GM19438 (cell line): ENCODE measurements at regions not wholly inside any gene's neighbourhood (a gene's known extent, or its start where the extent isn't known, plus 50 kb on each side); places are given as distances from the start of the nearest gene placed in this dataset.

Experiments used
- ATAC-seq: cut with Tn5 transposase; IDR thresholded peaks from one replicate; pipeline ENCODE4 v1.9.1; 2021; ENCODE audit warnings: low read depth; ENCODE audit not compliant: unreplicated experiment

DNA sequence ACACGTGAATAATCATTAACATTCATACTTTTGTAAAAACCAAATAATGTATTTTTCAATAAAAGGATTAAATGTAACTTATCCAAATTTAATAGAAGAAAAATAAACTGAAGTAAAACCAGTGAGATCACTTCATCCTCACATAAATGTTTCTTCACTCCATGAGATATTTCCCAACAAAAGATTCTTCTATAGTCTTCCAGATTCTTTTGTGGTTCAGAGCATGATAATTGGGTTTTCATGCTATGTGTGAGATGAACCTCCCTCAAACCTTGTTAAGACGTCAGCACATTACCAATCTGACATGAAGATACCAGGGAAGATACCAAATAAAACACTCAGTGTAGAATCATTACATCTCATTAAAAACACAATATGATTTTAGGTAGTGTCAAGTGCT is 62.9 kb upstream of the OXGR1 start:
- no peak for ATAC-seq

DNA sequence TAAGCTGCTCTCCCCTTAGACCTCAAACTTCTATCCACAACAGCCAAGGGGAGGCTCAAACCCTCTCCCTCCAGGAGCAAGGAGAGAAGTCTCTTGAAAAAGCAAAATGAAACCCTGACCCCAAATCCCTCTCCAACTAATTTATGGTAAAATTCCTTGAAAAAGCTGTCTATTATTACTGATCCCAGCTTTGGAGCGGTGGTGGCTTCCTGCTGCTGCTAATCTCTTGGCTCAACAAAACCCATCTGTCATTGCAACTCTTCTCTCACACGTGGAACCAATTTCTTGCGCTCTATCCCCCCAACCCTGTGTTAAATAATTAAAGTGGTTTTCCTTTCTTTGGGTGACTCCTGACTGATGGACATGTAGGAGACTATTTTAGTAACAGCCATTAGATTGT is 64.1 kb upstream of the OXGR1 start:
- ATAC-seq = no peak

DNA sequence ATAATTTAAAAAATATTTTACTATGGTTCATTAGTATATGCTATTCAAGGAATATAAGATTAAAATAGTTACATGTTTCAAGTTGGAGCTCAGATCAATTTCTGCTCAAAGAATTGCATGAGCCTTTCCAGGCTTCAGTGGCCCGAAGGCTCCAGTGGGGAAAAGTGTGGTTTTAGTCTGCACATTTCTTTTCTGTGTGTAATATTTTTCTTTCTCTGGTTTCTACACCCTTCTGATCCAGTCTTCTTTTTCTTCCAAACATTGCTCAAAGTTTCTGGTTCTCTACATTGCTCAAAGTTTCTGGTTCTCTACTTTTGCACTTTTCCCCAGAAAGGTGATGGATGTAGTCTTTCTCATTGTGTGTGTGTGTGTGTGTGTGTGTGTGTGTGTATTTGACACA is 64.7 kb upstream of the OXGR1 start:
- no peak for ATAC-seq

DNA sequence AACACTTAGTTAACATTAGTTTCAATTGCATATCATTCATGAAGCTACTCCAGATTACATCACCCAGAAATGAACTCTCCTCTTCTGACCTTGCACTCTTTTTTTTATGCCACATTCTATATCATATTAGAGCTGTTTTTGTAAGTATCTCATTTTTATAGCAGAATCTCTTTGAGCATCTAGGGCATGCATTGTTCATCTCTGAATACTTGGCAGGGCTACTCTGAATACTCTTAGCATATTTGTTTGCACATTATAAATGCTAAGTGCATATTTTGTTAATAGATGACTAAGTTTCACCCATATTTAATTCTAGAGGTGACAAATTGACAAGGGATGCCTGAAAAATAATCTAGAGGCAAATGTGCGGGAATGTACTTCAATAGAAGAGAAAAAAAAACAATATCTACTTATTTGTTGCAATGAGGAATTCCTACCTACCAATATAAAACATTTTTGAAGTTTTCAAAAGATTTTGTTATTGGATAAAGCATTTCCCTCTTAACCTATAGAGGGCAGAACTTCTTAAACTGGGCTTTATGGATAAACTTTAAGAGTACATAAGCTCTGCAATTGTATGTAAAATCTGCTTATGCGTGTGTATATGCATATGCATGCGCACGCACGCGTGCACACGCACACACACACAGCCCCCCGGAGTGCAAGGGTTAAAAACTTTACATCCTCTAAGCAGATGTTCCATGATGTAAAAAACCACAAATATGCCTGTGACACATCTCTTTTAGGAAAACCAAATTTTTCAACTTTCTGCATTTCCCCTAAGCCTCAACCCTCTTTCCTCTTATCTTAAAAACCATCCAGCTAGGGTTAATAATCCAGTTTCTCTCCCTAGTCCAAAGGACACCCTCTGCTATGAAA is 73.0 kb upstream of the OXGR1 start:
- no peak for ATAC-seq

DNA sequence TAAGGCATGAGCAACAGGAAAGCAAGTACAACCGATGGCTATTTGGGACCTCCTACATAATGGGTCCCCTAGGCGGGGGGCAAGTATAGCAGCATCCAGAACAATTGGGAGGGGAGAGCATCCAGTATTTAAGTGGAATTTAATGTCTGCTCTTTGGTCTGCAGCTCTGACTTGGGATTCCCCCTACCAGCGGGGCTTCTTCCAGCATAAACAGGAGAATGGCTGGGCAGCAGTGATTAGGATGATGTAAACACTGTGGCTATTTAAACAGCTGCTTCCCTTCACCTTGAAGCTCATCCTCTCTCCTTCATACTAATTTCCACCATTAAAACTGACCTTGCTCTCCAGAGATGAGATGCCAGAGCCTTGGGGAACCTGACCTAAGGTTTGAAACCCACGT is 73.9 kb upstream of the OXGR1 start:
- ATAC-seq = no peak

DNA sequence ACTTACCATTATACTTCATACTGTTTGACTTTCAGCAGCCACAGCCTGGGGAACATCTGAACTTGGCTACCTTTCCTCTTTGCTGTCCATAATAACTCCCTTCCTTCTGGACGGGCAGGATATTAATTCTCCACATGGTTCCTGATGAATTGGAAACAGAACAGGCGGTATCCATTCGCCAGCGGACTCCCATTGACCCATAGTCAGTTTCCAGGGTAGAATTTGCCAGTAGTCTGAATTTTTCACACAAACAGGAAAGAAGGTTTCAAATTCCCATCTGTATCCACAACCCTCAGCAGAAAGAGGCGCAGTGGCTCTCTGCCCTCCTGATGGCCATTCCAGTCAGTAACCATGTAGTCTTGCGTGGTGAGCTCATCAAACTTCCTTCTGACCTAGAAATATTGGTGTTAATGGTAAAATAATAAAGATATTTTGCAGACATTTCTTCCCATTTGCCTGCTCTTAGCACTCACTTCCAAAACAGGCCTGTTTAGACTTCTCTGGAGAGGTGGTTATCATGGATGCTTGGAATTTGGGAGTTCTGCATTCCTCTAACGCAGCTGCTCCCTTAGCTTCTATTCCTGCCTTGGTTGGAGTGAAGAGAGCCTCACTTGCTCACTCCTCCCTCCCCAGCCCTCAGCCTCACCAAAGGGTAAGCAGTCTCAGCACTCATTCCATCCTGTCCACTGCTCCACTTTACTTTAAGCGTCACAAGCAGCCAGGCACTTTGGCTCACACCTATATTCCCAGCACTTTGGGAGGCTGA is 75.0 kb upstream of the OXGR1 start:
- no peak for ATAC-seq

DNA sequence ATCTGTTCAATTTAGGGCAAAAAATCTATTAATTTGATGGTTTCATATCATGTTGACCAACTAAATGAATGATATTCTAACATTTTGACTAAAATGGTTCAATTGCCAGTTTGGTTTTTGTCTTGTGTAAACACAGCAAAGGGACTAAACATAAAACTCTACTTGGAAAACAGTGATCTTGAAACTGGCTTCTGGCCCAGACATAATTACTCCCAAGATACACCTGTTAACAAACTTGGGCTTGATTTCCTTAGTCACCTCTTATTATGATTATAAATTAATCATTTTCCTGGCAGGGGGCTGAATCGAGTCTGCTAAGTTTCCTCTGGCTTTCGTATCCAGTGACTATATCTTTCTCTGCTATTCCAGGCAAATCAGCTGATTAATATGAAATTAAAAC is 78.0 kb upstream of the OXGR1 start:
- no peak for ATAC-seq

DNA sequence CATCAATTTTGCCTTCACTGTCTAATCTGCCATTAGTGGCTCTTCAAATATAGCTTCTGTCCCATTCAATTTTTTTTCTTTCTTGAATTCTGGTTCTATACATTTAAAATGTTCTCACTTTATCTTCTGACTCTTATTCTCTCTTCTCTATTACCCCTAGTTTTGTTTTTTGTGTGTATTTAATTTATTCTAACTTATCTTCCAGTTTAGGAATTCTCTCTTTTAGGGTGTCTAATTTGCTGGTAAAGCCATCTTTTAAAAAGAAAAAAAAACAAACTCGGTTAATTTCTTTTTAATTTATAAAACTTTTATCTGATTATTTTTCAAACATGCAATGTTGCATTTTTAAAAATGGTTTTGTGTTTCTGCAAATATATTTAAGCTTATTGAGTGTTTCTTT is 80.3 kb upstream of the OXGR1 start:
- ATAC-seq = no peak

DNA sequence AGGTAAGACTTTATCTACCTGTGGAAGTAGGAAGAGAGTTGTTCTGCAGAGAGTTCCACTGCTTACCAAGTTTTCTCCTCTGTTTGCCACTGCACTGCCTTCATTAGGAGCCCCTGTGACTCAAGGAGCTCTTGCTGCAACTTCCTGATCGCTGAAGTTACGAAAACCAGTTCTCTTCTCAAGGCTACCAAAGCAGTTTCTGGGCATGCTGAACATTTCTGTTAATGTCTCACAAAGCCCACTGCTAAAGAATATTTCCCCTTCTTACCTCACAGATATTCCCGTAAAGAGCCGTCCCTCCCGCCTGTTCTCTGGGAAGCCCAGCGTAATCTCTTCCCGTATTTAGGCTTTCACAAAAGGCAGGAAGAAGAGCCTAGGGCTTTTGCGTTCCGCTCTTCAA is 82.6 kb upstream of the OXGR1 start:
- no peak for ATAC-seq

DNA sequence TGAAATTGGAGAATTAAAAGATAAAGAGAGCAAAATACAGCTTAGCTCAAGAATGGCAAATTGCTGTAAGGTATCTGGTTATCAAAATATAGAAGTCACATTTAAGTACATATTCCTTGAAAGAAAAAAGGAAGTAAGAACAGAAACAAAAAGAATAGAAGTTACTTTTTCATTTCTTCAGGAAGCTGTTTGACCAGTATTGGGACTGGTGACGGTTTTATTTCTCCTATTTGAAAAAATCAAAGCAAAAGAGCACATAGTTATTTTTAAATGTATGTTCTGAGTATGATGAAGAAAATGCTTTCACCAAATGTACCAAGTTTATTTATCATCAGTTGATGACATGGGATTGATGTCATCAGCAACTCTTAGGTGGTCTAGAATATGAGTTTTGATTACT is 83.1 kb upstream of the OXGR1 start:
- no peak for ATAC-seq

DNA sequence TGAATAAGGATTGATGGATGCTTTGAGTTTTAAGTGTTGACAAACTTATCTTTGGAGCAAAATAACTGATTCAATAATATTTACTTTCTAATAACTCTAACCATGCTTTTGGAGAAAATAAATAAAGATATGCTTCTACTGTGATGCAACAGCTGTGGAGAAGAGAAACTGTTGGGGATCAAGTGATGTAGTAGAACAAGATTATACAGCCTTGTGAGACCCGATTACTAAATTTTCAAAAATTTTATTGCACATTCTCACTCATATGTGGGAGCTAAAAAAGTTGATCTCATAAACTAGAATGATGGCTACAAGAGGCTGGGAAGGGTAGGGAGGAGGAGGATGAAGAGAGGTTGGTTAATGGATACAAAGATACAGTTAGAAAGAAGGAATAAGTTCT is 85.5 kb upstream of the OXGR1 start:
- no peak for ATAC-seq

DNA sequence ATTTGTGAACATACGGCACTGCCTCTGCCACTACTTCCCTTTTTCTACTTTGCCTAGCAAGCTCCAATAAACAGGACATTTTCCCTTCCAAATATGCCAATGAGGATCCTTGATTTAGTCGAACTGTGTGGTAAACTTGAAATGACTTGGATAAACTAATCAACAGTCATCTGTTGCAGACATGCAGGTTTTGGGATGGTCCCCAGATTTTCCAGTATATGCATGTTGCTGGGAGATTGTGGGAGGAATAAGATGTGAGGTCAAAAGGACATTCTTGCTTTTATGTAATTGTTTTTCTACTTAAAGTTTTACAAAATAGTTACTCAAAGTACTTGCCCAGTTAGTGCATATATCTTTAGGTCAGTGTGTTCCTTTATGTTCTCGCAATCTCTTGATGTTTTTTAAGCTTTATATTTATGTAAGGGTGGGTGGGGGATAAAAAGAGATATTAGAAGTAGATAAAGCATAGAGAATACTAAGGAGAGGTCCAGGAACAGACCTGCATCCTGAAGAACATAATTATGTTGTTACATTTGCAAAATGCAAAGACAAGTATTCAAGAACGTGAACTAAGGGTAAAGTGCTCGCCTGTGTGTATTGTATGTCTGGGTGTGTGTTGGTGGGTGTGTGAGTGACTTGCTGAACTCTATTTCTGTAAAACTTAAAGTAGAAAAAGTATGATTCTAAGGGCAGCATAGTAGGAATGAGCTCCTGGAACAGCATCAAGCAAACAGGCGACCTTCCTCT is 88.4 kb upstream of the OXGR1 start:
- no peak for ATAC-seq

DNA sequence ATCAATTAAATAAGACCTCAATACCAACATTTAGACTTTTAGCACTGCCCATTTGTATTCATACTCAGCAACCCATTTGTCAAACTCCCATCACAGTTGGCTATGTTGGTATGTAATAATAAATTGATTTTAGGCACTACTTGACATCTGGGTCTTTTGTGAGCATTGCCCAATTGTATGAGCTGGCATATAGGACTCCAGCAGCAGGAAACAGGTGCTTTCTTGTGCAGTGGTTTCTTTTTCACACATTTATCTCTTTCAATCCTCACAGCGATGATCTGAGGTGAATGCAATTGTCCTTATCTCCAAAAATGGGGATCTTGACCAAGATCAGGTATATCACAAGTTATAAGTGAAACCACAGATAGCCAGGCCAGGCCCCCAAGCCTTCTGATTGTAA is 96.9 kb upstream of the OXGR1 start:
- ATAC-seq = no peak

DNA sequence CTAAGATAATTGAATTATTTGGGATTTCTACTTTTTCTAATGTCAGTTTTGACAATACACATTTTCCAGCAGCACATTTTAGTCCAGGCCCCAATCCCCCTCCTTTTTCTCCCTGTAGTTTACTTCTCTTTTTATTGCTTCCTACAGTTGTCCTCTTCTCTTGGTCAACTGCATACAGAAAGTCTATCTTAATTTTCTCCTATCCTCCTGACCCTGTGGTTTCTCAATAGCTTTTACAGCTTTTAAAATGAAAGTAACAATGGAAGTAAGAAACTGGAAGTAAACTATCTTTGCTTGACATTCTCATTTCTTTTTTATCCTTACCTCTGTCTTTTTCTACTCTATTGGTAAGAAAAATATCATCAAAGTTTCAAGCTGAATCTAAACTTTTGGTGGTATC is 106.5 kb upstream of the OXGR1 start:
- no peak for ATAC-seq

DNA sequence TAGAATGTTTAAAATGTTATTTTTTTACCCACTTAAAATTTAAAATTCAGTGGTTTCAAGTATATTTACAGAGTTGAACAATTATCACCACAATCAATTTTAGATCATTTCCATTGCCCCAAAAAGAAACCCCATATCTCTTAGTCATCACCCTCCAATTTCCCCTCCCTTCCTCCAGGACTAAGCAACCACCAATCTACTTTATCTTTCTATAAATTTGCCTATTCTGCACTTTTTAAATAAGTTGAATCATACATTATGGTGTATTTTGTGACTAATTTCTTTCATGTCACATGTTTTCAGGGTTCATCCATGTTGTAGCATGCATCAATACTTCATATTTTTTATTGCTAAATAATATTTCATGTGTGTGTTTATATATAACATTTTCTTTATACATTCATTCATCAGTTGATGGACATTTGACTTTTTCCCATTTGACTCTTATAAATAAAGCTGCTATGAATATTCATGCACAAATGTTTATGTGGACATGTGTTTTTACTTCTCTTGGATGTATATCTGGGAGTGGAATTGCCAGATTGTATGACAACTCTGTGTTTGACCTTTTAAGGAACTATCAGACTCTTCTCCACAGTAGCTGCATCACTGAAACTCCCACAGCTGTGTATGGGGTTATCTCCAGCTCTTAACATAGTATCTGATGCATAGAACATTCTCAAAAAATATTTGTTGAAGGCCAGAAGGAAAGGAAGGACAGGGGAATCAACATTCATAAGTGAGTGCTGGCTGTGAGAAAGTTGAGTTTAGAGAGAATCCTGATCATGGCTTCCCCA is 107.8 kb upstream of the OXGR1 start:
- no peak for ATAC-seq

DNA sequence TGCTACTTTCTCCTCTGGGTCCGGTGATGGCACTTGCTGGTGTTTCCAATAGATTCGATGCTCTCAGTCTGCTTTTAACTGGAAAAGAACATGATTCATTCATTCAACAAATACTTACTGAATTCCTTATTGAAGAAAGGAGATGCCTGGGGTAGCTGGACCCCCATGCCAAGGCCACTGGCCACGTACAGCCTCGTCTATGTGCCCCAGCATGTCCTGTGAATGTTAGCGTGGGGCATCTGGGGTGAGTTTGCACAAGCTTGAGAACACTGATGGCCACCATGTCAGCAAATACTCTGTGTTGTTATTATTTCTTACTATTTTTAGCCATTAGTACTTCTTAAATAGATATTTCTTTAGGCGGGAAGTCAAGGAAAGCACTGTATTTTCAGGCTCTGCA is 112.0 kb upstream of the OXGR1 start:
- ATAC-seq = no peak

DNA sequence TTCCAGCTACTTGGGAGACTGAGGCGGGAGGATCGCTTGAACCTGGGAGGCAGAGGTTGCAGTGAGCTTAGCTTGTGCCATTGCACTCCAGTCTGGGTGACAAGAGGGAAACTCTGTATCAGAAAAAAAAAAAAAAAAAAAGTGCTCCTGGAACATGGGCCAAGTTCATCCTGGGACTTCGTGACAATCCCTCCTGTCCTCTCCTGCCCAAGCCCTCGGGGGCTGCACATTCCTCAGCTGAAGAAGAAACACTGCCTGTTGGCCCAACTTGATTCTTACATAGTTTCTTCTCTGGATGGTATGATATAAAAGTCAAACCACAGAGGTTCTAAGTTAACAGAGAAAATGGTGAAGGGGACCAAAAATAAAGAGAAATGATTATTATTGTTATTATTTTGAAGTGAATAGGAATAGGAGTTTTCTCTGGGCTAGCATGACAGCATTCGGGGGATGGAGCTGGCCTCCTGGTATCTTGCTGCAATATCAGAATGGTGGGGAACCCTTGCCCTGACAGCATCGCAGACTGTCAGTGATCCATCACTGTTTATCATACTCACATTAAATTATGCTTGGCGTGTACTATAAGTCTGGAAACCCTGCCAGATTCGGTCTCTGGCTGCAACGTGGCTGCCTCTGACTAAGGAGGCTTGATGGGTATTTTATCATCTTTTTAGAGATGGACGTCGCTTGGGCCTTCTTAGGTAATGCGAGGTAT is 113.7 kb upstream of the OXGR1 start:
- ATAC-seq = no peak

DNA sequence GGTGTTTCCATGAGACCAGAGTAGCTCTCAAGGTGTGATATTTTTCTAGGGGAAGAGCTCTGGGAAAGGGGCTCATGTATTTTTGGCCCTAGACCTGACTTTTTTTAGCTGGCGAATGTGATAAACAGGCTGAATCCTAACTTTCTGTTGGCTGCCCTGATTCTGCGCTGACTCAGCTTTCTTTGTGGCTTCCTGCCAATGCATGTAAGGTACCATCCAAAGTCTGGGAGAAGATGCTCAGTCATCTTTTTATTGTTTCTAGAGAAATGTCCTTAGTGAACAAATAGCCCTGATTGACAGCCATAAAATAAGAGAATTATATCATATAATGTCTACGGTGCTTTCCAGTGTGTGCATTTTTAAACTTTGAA is 113.6 kb upstream of the MBNL2 start:
- no peak for ATAC-seq

DNA sequence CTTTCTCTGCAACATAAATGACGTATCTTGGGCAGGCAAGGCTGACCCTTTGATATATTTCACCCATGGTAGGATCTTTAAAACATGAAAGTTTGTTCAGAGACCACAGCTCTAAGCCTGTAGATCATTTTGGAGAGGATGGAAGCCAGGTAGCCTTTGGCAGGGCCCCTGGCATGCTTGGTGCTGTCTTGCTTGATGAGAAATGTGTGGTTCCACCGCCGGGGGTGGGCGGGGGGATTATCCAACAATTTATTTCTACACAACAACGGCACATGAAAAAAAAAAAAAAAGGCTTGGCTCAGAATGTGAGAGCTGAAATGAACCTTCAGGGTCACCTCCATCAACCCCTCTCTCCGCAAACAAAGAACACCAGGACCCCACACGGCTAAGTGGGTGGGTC is 112.9 kb upstream of the MBNL2 start:
- no peak for ATAC-seq
